ENCODE measurements at regions not wholly inside any gene's neighbourhood (a gene's known extent, or its start where the extent isn't known, plus 50 kb on each side); places are given as distances from the start of the nearest gene placed in this dataset.

DNA sequence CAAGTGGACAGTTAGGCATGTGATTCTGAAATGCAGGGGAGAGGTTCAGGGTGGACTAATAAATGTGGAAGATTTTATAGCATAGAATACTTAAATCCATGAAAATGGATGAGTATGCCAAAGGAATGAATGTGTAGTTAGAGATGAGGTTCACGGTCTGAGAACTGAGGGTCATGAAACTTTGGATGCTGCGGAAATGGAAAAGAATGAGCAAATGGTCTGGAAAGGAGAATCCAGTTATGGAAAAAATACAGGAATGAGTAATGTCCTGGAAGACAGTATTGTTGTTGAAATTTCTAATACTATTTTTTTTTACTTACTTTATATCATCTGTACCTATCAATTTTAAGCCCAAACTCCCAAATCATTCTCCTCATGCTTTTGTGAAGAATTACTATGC, 2369.4 kb downstream of the MAT2B start:
- Histone ChIP-seq H3K27ac (ENCODE audit: insufficient read depth, low read length, poor library complexity, severe bottlenecking) (no peak overlapping the region), H3K9me3 (ENCODE audit: control insufficient read depth, low read length) (no peaks in the 10 kb centered on the region), H3K27me3 (replicated peaks; ENCODE audit: control insufficient read depth, insufficient read depth, low read length, poor library complexity, severe bottlenecking) (no peaks in the 10 kb centered on the region), H3K36me3 (ENCODE audit: control insufficient read depth, insufficient read depth, low read length) (no peaks in the 10 kb centered on the region), H3K4me3 (ENCODE audit: insufficient read depth, low read depth, low read length, poor library complexity, severe bottlenecking) (no peak overlapping the region), H3K4me1 (ENCODE audit: control insufficient read depth, insufficient read depth, low read length, poor library complexity, severe bottlenecking) (no peaks in the 10 kb centered on the region)
- DNase-seq: no peak

DNA sequence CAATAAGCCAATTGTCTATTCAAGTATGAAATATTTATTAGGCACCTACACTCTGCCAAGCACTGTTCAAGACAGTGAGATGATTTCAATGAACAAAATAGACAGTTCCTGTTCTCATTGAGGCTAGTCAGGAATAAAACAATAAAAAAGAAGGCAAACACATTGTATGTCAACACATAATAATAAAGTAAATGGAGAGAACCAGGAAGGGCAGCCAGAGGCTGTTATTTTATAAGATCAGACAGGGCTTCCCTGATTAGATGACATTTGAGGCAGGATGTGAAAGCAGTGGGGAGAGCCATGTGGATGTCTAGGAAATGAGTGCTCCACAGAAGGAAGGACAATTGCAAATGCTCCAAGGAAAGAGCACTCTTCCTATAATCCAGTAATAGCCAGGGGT, 2371.1 kb downstream of the MAT2B start:
- no peak overlapping the region for H3K4me3 ChIP-seq (ENCODE audit: insufficient read depth, low read depth, low read length, poor library complexity, severe bottlenecking)
- no peaks in the 10 kb centered on the region for H3K27me3 ChIP-seq (replicated peaks; ENCODE audit: control insufficient read depth, insufficient read depth, low read length, poor library complexity, severe bottlenecking)
- no peaks in the 10 kb centered on the region for H3K36me3 ChIP-seq (ENCODE audit: control insufficient read depth, insufficient read depth, low read length)

DNA sequence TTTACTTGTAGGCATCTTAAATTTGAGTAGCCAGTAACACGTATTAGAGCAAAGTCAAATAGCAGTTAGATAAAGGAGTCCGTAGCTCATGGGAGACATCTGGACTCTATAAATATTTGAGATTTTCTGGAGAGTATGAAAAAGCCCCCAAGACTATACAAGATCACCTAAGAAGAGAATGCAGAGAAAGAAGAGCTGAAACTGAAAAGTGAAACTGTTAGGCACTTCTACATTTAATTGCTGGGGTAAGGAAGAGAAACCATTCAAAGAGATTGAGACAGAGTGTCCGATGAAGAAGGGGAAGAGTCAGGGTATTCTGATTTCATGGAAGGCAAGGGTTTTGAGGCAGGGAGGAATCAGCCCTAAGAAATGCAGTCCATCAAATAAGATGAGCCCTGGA, 2372.1 kb downstream of the MAT2B start:
- no peaks in the 10 kb centered on the region for H3K4me1 ChIP-seq (ENCODE audit: control insufficient read depth, insufficient read depth, low read length, poor library complexity, severe bottlenecking)
- DNase-seq: no peak
- no peaks in the 10 kb centered on the region for H3K27me3 ChIP-seq (replicated peaks; ENCODE audit: control insufficient read depth, insufficient read depth, low read length, poor library complexity, severe bottlenecking)
- no peak overlapping the region for H3K4me3 ChIP-seq (ENCODE audit: insufficient read depth, low read depth, low read length, poor library complexity, severe bottlenecking)
- no peaks in the 10 kb centered on the region for H3K9me3 ChIP-seq (ENCODE audit: control insufficient read depth, low read length)
- no peaks in the 10 kb centered on the region for H3K36me3 ChIP-seq (ENCODE audit: control insufficient read depth, insufficient read depth, low read length)
- no peak overlapping the region for H3K27ac ChIP-seq (ENCODE audit: insufficient read depth, low read length, poor library complexity, severe bottlenecking)

More for the DNA sequence above, 2371.1 kb downstream of the MAT2B start:
- Histone ChIP-seq H3K4me1 (ENCODE audit: control insufficient read depth, insufficient read depth, low read length, poor library complexity, severe bottlenecking) (no peaks in the 10 kb centered on the region), H3K9me3 (ENCODE audit: control insufficient read depth, low read length) (no peaks in the 10 kb centered on the region), H3K27ac (ENCODE audit: insufficient read depth, low read length, poor library complexity, severe bottlenecking) (no peak overlapping the region)
- no peak for DNase-seq

GRCh38 chr5:165881259-165881658, 2375.8 kb downstream of the MAT2B start:
- Histone ChIP-seq H3K27me3 (replicated peaks; ENCODE audit: control insufficient read depth, insufficient read depth, low read length, poor library complexity, severe bottlenecking) (no peaks in the 10 kb centered on the region), H3K9me3 (ENCODE audit: control insufficient read depth, low read length) (no peaks in the 10 kb centered on the region), H3K4me3 (ENCODE audit: insufficient read depth, low read depth, low read length, poor library complexity, severe bottlenecking) (no peak overlapping the region), H3K27ac (ENCODE audit: insufficient read depth, low read length, poor library complexity, severe bottlenecking) (no peak overlapping the region), H3K36me3 (ENCODE audit: control insufficient read depth, insufficient read depth, low read length) (no peaks in the 10 kb centered on the region), H3K4me1 (ENCODE audit: control insufficient read depth, insufficient read depth, low read length, poor library complexity, severe bottlenecking) (no peaks in the 10 kb centered on the region)
- no peak for DNase-seq

DNA sequence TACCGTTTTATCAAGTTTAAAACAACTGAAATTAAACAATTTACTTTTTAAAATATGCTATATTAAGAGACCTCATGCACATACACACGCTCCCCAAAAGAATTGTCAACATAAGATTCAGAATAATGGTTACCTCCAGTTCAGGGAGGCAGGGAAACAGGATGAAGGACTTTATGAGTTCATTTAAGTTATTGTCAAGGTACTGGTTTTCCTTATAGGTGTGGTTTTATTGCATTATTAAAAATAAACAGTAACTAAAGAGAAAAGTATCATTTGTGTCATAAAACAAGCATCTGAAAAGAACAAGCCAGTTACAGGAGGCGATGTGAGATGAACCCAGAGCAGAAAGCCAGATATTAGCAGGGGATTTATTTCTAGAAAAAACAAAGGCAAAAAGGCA, 2376.7 kb downstream of the MAT2B start:
- no peaks in the 10 kb centered on the region for H3K36me3 ChIP-seq (ENCODE audit: control insufficient read depth, insufficient read depth, low read length)
- H3K27ac ChIP-seq (ENCODE audit: insufficient read depth, low read length, poor library complexity, severe bottlenecking): no peak overlapping the region
- H3K4me1 ChIP-seq (ENCODE audit: control insufficient read depth, insufficient read depth, low read length, poor library complexity, severe bottlenecking): no peaks in the 10 kb centered on the region
- no peaks in the 10 kb centered on the region for H3K9me3 ChIP-seq (ENCODE audit: control insufficient read depth, low read length)
- H3K27me3 ChIP-seq (replicated peaks; ENCODE audit: control insufficient read depth, insufficient read depth, low read length, poor library complexity, severe bottlenecking): no peaks in the 10 kb centered on the region
- no peak for DNase-seq
- no peak overlapping the region for H3K4me3 ChIP-seq (ENCODE audit: insufficient read depth, low read depth, low read length, poor library complexity, severe bottlenecking)

DNA sequence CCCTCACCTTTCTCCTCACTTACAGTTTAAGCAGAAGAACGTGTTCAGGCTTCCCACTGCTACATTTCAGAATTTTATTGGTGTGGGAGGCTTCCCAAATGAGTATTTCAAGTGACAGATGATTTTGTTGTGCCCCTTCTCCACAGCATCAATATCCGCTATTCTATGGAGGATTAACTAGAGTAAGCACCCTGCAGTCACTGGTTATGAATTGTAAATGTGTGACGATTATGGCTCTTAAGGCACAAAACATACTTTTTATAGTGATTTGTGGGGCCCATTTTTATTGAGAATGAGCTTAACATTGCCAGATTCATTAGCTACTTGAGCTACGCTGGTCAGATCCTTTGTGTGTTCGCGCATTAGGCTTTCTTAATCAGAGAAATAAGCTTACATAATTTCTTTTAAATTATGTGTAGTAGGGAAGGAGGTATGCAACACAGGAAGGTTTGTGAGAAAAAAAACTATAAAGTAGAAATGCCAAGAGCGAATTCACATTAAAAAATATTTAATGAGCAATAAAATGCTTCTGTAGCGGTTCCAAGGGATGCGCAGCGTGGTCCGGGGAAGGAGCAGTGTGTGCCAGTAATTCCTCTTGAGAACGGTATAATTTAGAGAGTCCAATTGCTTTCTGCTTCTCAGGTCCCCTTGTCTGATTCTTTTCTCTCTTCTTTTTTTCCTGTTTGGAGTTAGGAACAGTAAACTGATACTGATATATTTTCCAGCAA, 2380.4 kb downstream of the MAT2B start:
- Histone ChIP-seq H3K36me3 (ENCODE audit: control insufficient read depth, insufficient read depth, low read length) (no peaks in the 10 kb centered on the region), H3K4me1 (ENCODE audit: control insufficient read depth, insufficient read depth, low read length, poor library complexity, severe bottlenecking) (no peaks in the 10 kb centered on the region), H3K27me3 (replicated peaks; ENCODE audit: control insufficient read depth, insufficient read depth, low read length, poor library complexity, severe bottlenecking) (no peaks in the 10 kb centered on the region), H3K9me3 (ENCODE audit: control insufficient read depth, low read length) (no peaks in the 10 kb centered on the region), H3K27ac (ENCODE audit: insufficient read depth, low read length, poor library complexity, severe bottlenecking) (no peak overlapping the region), H3K4me3 (ENCODE audit: insufficient read depth, low read depth, low read length, poor library complexity, severe bottlenecking) (no peak overlapping the region)
- DNase-seq: no peak

DNA sequence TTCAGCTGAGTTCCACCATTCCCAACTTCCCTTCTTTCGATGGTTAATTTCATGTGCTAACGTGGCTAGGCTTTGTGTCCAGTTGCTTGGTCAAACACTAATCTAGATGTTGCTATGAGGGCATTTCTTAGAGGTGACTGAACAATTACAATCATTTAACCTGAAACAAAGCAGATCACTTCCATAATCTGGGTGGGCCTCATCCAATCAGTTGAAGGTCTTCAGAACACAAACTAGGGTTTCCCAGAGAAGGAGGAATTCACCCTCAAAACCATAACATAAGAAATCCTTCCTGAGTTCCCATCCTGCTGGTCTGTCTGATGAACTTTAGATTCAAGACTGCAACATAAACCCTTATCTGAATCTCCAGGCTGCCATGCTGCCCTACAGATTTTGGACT, 2381.7 kb downstream of the MAT2B start:
- no peak overlapping the region for H3K4me3 ChIP-seq (ENCODE audit: insufficient read depth, low read depth, low read length, poor library complexity, severe bottlenecking)
- H3K27ac ChIP-seq (ENCODE audit: insufficient read depth, low read length, poor library complexity, severe bottlenecking): no peak overlapping the region
- no peaks in the 10 kb centered on the region for H3K36me3 ChIP-seq (ENCODE audit: control insufficient read depth, insufficient read depth, low read length)

GRCh38 chr5:165892383-165892782, 2387.0 kb downstream of the MAT2B start:
- H3K4me3 ChIP-seq (ENCODE audit: insufficient read depth, low read depth, low read length, poor library complexity, severe bottlenecking): no peak overlapping the region
- DNase-seq: no peak
- H3K9me3 ChIP-seq (ENCODE audit: control insufficient read depth, low read length): no peaks in the 10 kb centered on the region
- no peak overlapping the region for H3K27ac ChIP-seq (ENCODE audit: insufficient read depth, low read length, poor library complexity, severe bottlenecking)
- H3K4me1 ChIP-seq (ENCODE audit: control insufficient read depth, insufficient read depth, low read length, poor library complexity, severe bottlenecking): no peaks in the 10 kb centered on the region
- no peaks in the 10 kb centered on the region for H3K27me3 ChIP-seq (replicated peaks; ENCODE audit: control insufficient read depth, insufficient read depth, low read length, poor library complexity, severe bottlenecking)
- no peaks in the 10 kb centered on the region for H3K36me3 ChIP-seq (ENCODE audit: control insufficient read depth, insufficient read depth, low read length)

More for the DNA sequence above, 2381.7 kb downstream of the MAT2B start:
- DNase-seq: no peak
- H3K9me3 ChIP-seq (ENCODE audit: control insufficient read depth, low read length): no peaks in the 10 kb centered on the region
- no peaks in the 10 kb centered on the region for H3K4me1 ChIP-seq (ENCODE audit: control insufficient read depth, insufficient read depth, low read length, poor library complexity, severe bottlenecking)
- no peaks in the 10 kb centered on the region for H3K27me3 ChIP-seq (replicated peaks; ENCODE audit: control insufficient read depth, insufficient read depth, low read length, poor library complexity, severe bottlenecking)

DNA sequence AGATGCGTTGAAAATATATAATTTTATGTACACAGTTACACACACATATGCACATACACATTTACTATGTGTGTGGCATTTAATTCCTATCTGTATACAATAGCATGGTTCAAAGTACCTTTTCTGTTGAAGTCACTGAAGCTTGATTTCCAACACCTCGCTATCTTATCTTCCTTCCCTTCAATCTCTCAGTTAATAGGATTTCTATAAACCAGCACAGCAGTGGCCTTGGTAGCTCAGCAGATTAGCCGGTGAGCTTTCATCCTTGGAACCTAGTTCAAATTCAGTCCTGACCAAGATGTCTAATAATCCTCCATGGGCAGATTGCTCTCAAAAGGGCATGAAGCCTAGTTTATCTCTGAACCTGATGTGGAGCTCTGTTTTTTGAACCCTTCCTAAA, 2389.5 kb downstream of the MAT2B start:
- Histone ChIP-seq H3K27me3 (replicated peaks; ENCODE audit: control insufficient read depth, insufficient read depth, low read length, poor library complexity, severe bottlenecking) (no peaks in the 10 kb centered on the region), H3K4me1 (ENCODE audit: control insufficient read depth, insufficient read depth, low read length, poor library complexity, severe bottlenecking) (no peaks in the 10 kb centered on the region), H3K36me3 (ENCODE audit: control insufficient read depth, insufficient read depth, low read length) (no peaks in the 10 kb centered on the region), H3K9me3 (ENCODE audit: control insufficient read depth, low read length) (no peaks in the 10 kb centered on the region), H3K27ac (ENCODE audit: insufficient read depth, low read length, poor library complexity, severe bottlenecking) (no peak overlapping the region), H3K4me3 (ENCODE audit: insufficient read depth, low read depth, low read length, poor library complexity, severe bottlenecking) (no peak overlapping the region)
- no peak for DNase-seq

- no peaks in the 10 kb centered on the region for H3K4me1 ChIP-seq (ENCODE audit: control insufficient read depth, insufficient read depth, low read length, poor library complexity, severe bottlenecking)
- no peak overlapping the region for H3K4me3 ChIP-seq (ENCODE audit: insufficient read depth, low read depth, low read length, poor library complexity, severe bottlenecking)
- no peak for DNase-seq
- H3K36me3 ChIP-seq (ENCODE audit: control insufficient read depth, insufficient read depth, low read length): no peaks in the 10 kb centered on the region
- H3K9me3 ChIP-seq (ENCODE audit: control insufficient read depth, low read length): no peaks in the 10 kb centered on the region
- no peaks in the 10 kb centered on the region for H3K27me3 ChIP-seq (replicated peaks; ENCODE audit: control insufficient read depth, insufficient read depth, low read length, poor library complexity, severe bottlenecking)
- no peak overlapping the region for H3K27ac ChIP-seq (ENCODE audit: insufficient read depth, low read length, poor library complexity, severe bottlenecking)
Measured at GRCh38 chr5:165903835-165904234, 2387.6 kb upstream of the WWC1 start.

Measured in effector memory CD4-positive, alpha-beta T cell (primary cell).